ENCODE measurements at regions not wholly inside any gene's neighbourhood (a gene's known extent, or its start where the extent isn't known, plus 50 kb on each side); places are given as distances from the start of the nearest gene placed in this dataset.

- POLR2A ChIA-PET (ENCODE audit: low non-redundant PET) = no interaction called here
These were observed 77.3 kb upstream of the RMDN2 start for GRCh38 chr2:37847792-37848191.

GRCh38 chr2:37848451-37848850 lies 76.6 kb upstream of the RMDN2 start:
- H3K27ac ChIP-seq (ENCODE audit: low read depth, low read length, poor library complexity, severe bottlenecking) = no peak overlapping the region
- H3K36me3 ChIP-seq (ENCODE audit: insufficient read depth, low read length, poor library complexity, severe bottlenecking) = no peaks in the 10 kb centered on the region
- intact Hi-C loops (cut with micrococcal nuclease; ENCODE audit: unreplicated experiment) = no loop called here
- no peaks in the 10 kb centered on the region for H3K4me1 ChIP-seq (ENCODE audit: insufficient read depth, low read length, poor library complexity, severe bottlenecking)
- no peaks in the 10 kb centered on the region for H3K27me3 ChIP-seq (replicated peaks; ENCODE audit: insufficient read depth, low read depth, low read length, poor library complexity)
- no TSS peak for BruUV-seq (replicated peaks)
- DNase-seq (ENCODE audit: low spot score) = no peak
- H3K9me3 ChIP-seq (ENCODE audit: low read depth, low read length, poor library complexity, severe bottlenecking) = no peaks in the 10 kb centered on the region
- ChIA-PET CTCF (no interaction called here), POLR2A (ENCODE audit: low non-redundant PET) (no interaction called here)
- TF ChIP-seq EZH2 (IDR thresholded peaks at IDR 0.05; ENCODE audit: borderline replicate concordance, low read depth, low read length, poor library complexity, severe bottlenecking) = no peak
- TF ChIP-seq CTCF (conservative IDR thresholded peaks at IDR 0.05; ENCODE audit: low read depth, low read length) = no peak
- no peak overlapping the region for H3K4me3 ChIP-seq (ENCODE audit: low read depth, low read length, poor library complexity, severe bottlenecking)

More at GRCh38 chr2:37847792-37848191, 77.3 kb upstream of the RMDN2 start:
- Histone ChIP-seq H3K9me3 (ENCODE audit: low read depth, low read length, poor library complexity, severe bottlenecking) (no peaks in the 10 kb centered on the region), H3K36me3 (ENCODE audit: insufficient read depth, low read length, poor library complexity, severe bottlenecking) (no peaks in the 10 kb centered on the region), H3K4me3 (ENCODE audit: low read depth, low read length, poor library complexity, severe bottlenecking) (no peak overlapping the region), H3K27ac (ENCODE audit: low read depth, low read length, poor library complexity, severe bottlenecking) (no peak overlapping the region), H3K27me3 (replicated peaks; ENCODE audit: insufficient read depth, low read depth, low read length, poor library complexity) (no peaks in the 10 kb centered on the region), H3K4me1 (ENCODE audit: insufficient read depth, low read length, poor library complexity, severe bottlenecking) (no peaks in the 10 kb centered on the region)
- CTCF ChIA-PET = no interaction called here
- BruUV-seq (replicated peaks) = no TSS peak
- DNase-seq (ENCODE audit: low spot score) = no peak
- intact Hi-C loops (cut with micrococcal nuclease; ENCODE audit: unreplicated experiment) = no loop called here
- TF ChIP-seq EZH2 (IDR thresholded peaks at IDR 0.05; ENCODE audit: borderline replicate concordance, low read depth, low read length, poor library complexity, severe bottlenecking) (no peak), CTCF (conservative IDR thresholded peaks at IDR 0.05; ENCODE audit: low read depth, low read length) (no peak)

GRCh38 chr2:37849911-37850310 lies 75.2 kb upstream of the RMDN2 start:
- Histone ChIP-seq H3K27ac (ENCODE audit: low read depth, low read length, poor library complexity, severe bottlenecking) (no peak overlapping the region), H3K4me1 (ENCODE audit: insufficient read depth, low read length, poor library complexity, severe bottlenecking) (no peaks in the 10 kb centered on the region), H3K9me3 (ENCODE audit: low read depth, low read length, poor library complexity, severe bottlenecking) (no peaks in the 10 kb centered on the region), H3K4me3 (ENCODE audit: low read depth, low read length, poor library complexity, severe bottlenecking) (no peak overlapping the region), H3K36me3 (ENCODE audit: insufficient read depth, low read length, poor library complexity, severe bottlenecking) (no peaks in the 10 kb centered on the region), H3K27me3 (replicated peaks; ENCODE audit: insufficient read depth, low read depth, low read length, poor library complexity) (no peaks in the 10 kb centered on the region)
- intact Hi-C loops (cut with micrococcal nuclease; ENCODE audit: unreplicated experiment) = no loop called here
- BruUV-seq (replicated peaks) = no TSS peak
- no peak for DNase-seq (ENCODE audit: low spot score)
- CTCF ChIA-PET = no interaction called here
- POLR2A ChIA-PET (ENCODE audit: low non-redundant PET) = no interaction called here
- TF ChIP-seq EZH2 (IDR thresholded peaks at IDR 0.05; ENCODE audit: borderline replicate concordance, low read depth, low read length, poor library complexity, severe bottlenecking) (no peak), CTCF (conservative IDR thresholded peaks at IDR 0.05; ENCODE audit: low read depth, low read length) (no peak)

All from A673 (cell line).